CD4-positive, alpha-beta T cell (primary cell): ENCODE measurements at regions not wholly inside any gene's neighbourhood (a gene's known extent, or its start where the extent isn't known, plus 50 kb on each side); places are given as distances from the start of the nearest gene placed in this dataset.

Experiments used
- ATAC-seq: fragments of 200-7000 bp; cut with Tn5 transposase; one replicate; pipeline ENCODE4 v1.10.0; 2022; ENCODE audit warnings: mild to moderate bottlenecking; ENCODE audit not compliant: poor library complexity
- CTCF ChIA-PET: fragments of 350-600 bp; sonication (Branson Sonifier 250); formaldehyde crosslinking; loops from one replicate; lab custom pipeline; 2021; ENCODE audit warnings: antibody characterized with exemption, inconsistent platforms; lab: Charles Lee
- POLR2A ChIA-PET: fragments of 350-600 bp; sonication (Branson Sonifier 250); formaldehyde crosslinking; loops from one replicate; lab custom pipeline; 2021; ENCODE audit warnings: antibody characterized with exemption, inconsistent platforms; lab: Charles Lee
- DNase-seq, 14 experiments: peaks; one replicate each; pipeline ENCODE4 v3.0.0-alpha.2; 2013 to 2020; ENCODE audit warnings: mixed read lengths in 2 of 14
- H3K27ac ChIP-seq, 2 donors: one replicate each; pipeline versions ENCODE4 v1.5.1 to v1.7.0; 2013; ENCODE audit warnings: low read length in 2 of 2, low read depth in 1 of 2, mild to moderate bottlenecking in 1 of 2
- H3K27me3 ChIP-seq, 2 experiments: 1 replicate in 1 of 2; 2 replicates in 1 of 2; pipeline versions ENCODE4 v1.6.1 to v1.7.0; 2013; ENCODE audit warnings: low read length in 2 of 2, control low read depth in 1 of 2, mild to moderate bottlenecking in 1 of 2, moderate library complexity in 1 of 2; ENCODE audit not compliant: insufficient read depth in 2 of 2, control insufficient read depth in 1 of 2
- H3K36me3 ChIP-seq: one replicate; pipeline ENCODE4 v1.6.1; 2013; ENCODE audit warnings: low read length, control low read depth; ENCODE audit not compliant: insufficient read depth
- H3K4me1 ChIP-seq: one replicate; pipeline ENCODE4 v1.6.1; 2013; ENCODE audit warnings: low read length, control low read depth; ENCODE audit not compliant: insufficient read depth
- H3K4me3 ChIP-seq: one replicate; pipeline ENCODE4 v1.5.1; 2013; ENCODE audit warnings: mild to moderate bottlenecking, low read length, moderate library complexity
- H3K9me3 ChIP-seq, 2 experiments: 1 replicate in 1 of 2; 2 replicates in 1 of 2; pipeline versions ENCODE4 v1.6.1 to v1.7.0; 2013; ENCODE audit warnings: low read length in 2 of 2, mild to moderate bottlenecking in 2 of 2, control low read depth in 1 of 2, moderate library complexity in 1 of 2; ENCODE audit not compliant: control insufficient read depth in 1 of 2, insufficient read depth in 1 of 2
- H3K27ac Mint-ChIP-seq: one replicate; pipeline ENCODE4 v1.8.0; 2020; ENCODE audit warnings: mixed read lengths
- H3K27me3 Mint-ChIP-seq: one replicate; pipeline ENCODE4 v1.8.0; 2021; ENCODE audit warnings: mixed read lengths
- H3K36me3 Mint-ChIP-seq: one replicate; pipeline ENCODE4 v1.8.0; 2021; ENCODE audit warnings: low read depth, mixed read lengths
- H3K4me1 Mint-ChIP-seq: one replicate; pipeline ENCODE4 v1.8.0; 2021; ENCODE audit warnings: low read depth, mixed read lengths
- H3K4me3 Mint-ChIP-seq: one replicate; pipeline ENCODE4 v1.8.0; 2020; ENCODE audit warnings: mild to moderate bottlenecking, mixed read lengths
- H3K9me3 Mint-ChIP-seq: one replicate; pipeline ENCODE4 v1.8.0; 2020; ENCODE audit warnings: mixed read lengths
- CTCF ChIP-seq: fragments of 200-600 bp; IDR thresholded peaks from one replicate; pipeline ENCODE4 v1.8.0; 2022; ENCODE audit warnings: antibody characterized with exemption, mild to moderate bottlenecking
- intact Hi-C, 2 experiments: fragments of 100-400 bp; cut with DNase I in 1 of 2; cut with micrococcal nuclease in 1 of 2; formaldehyde crosslinking; loops; one replicate each; pipeline versions ENCODE4 v1.15.1 to v1.9.0; 2023 to 2025; cut with DNase I, micrococcal nuclease

GRCh38 chr5:92369587-92369986, 986.5 kb upstream of the ARRDC3 start:
- Histone ChIP-seq H3K36me3 (no peaks in the 10 kb centered on the region), H3K9me3 (peaks cover 0 to 5% of the 10 kb centered on the region in 2 experiments), H3K4me1 (no peaks in the 10 kb centered on the region), H3K27ac (no peak overlapping the region), H3K4me3 (no peak overlapping the region), H3K27me3 (no peaks in the 10 kb centered on the region)
- ATAC-seq: no peak
- ChIA-PET POLR2A (no interaction called here), CTCF (no interaction called here)
- Mint-ChIP-seq H3K36me3 (no peaks in the 10 kb centered on the region), H3K27ac (no peak overlapping the region), H3K4me1 (no peaks in the 10 kb centered on the region), H3K4me3 (no peak overlapping the region), H3K27me3 (no peaks in the 10 kb centered on the region), H3K9me3 (peaks cover 9% of the 10 kb centered on the region)
- intact Hi-C loops: no loop called here
- DNase-seq: no peak
- no peak for TF ChIP-seq CTCF

DNA sequence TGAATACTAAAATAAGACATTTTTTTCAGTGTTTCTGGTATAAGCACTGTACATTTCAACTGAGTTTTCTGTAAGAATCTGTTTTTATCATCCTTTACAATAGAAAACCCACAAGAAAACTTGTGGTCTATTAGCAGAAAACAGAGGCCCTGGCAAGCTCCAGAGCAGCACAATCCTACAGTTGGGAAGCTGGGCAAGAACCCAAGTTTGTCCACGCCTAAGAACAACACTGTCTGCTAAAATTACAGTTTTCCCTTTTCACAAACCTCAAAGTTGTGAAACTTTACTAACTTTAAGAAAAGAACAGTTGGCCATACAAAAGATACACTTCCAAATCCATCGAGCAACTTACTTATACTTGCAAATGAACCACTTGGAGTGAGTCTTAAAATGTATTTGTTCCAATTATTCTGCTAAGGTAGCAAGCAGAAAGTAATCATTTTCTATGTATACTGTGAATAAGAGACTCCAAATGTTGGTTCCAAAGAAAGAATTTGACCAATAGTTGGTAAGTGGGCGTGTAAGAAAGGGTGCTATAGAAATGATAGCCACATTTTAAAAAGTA, 982.0 kb upstream of the ARRDC3 start:
- no peaks in the 10 kb centered on the region for H3K36me3 Mint-ChIP-seq
- H3K9me3 Mint-ChIP-seq: peaks cover 4% of the 10 kb centered on the region
- Histone ChIP-seq H3K27me3 (no peaks in the 10 kb centered on the region), H3K36me3 (no peaks in the 10 kb centered on the region), H3K27ac (no peak overlapping the region), H3K4me3 (no peak overlapping the region), H3K9me3 (no peaks in the 10 kb centered on the region), H3K4me1 (no peaks in the 10 kb centered on the region)
- DNase-seq: no peak
- ChIA-PET POLR2A (no interaction called here), CTCF (no interaction called here)
- no peak for ATAC-seq
- no peak for TF ChIP-seq CTCF
- no peaks in the 10 kb centered on the region for H3K4me1 Mint-ChIP-seq
- intact Hi-C loops: no loop called here
- no peaks in the 10 kb centered on the region for H3K27me3 Mint-ChIP-seq
- no peak overlapping the region for H3K4me3 Mint-ChIP-seq
- H3K27ac Mint-ChIP-seq: no peak overlapping the region

GRCh38 chr5:92353107-92354030, 970.3 kb upstream of the ARRDC3 start:
- no peak overlapping the region for H3K27ac ChIP-seq
- H3K9me3 ChIP-seq: peaks cover 4 to 7% of the 10 kb centered on the region in 2 experiments
- POLR2A ChIA-PET: no interaction called here
- DNase-seq (no peak), ATAC-seq (no peak)
- no peaks in the 10 kb centered on the region for H3K27me3 ChIP-seq
- no peak overlapping the region for H3K4me3 ChIP-seq
- Mint-ChIP-seq H3K4me1 (no peaks in the 10 kb centered on the region), H3K27ac (no peak overlapping the region), H3K4me3 (no peak overlapping the region), H3K9me3 (peaks cover 12% of the 10 kb centered on the region), H3K27me3 (no peaks in the 10 kb centered on the region), H3K36me3 (no peaks in the 10 kb centered on the region)
- H3K4me1 ChIP-seq: no peaks in the 10 kb centered on the region
- TF ChIP-seq CTCF: no peak
- CTCF ChIA-PET: no interaction called here
- intact Hi-C loops: no loop called here
- no peaks in the 10 kb centered on the region for H3K36me3 ChIP-seq
